Dermis microvascular lymphatic vessel endothelial cell (primary cell): ENCODE measurements at regions not wholly inside any gene's neighbourhood (a gene's known extent, or its start where the extent isn't known, plus 50 kb on each side); places are given as distances from the start of the nearest gene placed in this dataset.

Experiments
- DNase-seq, 2 donors: peaks; one replicate each; pipeline versions ENCODE4 v3.0.0 to v3.0.0-alpha.2; 2010; ENCODE audit warnings: low read depth in 2 of 2

DNA sequence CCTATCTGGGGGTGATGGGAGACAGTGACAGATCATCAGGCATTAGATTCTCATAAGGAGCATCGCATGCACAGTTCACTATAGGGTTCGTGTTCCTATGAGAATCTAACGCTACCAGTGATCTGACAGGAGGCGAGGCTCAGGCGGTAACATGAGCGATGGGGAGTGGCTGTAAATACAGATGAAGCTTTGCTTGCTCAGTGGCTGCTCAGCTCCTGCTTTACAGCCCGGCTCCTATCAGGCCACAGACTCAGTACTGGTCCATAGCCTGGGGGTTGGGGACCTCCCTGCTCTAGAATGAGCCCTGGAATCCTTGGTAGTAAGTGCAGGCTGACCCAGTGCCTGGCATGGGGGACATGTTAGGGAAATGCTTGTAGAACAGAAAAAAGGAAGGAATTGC lies 426.0 kb downstream of the TYW1 start:
- DNase-seq = no peak

GRCh38 chr7:67423065-67423464 lies 426.4 kb downstream of the TYW1 start:
- DNase-seq = no peak

- no peak for DNase-seq
These were observed 430.0 kb downstream of the TYW1 start for GRCh38 chr7:67426654-67427053.

DNA sequence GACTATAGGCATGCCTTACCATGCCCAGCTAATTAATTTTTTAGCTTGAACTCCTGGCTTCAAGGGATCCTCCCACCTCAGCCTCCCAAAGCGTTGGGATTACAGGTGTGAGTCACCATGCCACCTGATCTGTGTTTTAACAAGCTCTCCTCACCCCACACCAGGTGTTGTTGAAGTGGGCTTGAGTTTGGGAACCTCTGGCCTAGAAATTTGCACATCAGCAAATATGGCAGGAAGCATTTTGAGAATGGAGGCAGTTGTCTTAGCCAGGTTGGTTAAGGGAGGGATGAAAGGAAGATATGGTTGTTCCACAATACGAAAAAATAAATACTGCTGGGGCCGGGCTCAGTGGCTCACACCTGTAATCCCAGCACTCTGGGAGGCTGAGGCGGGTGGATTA lies 433.1 kb downstream of the TYW1 start:
- DNase-seq = no peak

DNA sequence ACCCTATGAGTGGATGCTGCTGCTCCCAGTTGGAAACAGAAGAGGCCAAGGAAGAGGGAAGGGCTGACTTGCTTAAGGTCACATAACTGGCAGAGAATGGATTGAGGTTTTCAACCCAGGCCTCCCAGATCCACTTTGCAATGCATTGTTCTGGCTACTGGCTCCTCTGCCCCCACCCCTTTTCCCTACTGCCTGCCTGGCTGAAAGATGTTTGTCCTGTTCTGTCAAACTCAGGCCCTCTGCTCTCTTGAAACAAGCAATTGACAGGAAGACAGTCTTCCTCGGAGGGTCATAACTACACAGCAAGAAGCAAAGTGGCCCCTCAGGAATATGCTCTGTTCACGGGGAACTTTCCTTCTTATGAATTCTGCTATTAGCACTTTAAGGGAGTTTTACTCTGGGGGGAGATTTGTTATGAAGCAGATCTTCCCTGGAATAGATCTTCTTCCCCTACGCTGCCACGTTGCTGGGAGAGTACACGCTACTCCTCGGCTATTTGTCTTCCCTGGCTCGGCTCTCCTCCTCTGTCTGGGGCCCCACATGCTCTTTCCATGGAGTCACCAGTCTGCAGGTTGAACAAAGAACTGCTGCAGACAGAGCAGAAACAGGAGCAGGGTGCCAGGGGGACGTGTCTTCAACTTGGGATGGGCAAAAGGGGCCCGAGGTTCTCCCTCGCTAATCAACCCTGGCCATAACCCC lies 436.1 kb downstream of the TYW1 start:
- DNase-seq = no peak

DNA sequence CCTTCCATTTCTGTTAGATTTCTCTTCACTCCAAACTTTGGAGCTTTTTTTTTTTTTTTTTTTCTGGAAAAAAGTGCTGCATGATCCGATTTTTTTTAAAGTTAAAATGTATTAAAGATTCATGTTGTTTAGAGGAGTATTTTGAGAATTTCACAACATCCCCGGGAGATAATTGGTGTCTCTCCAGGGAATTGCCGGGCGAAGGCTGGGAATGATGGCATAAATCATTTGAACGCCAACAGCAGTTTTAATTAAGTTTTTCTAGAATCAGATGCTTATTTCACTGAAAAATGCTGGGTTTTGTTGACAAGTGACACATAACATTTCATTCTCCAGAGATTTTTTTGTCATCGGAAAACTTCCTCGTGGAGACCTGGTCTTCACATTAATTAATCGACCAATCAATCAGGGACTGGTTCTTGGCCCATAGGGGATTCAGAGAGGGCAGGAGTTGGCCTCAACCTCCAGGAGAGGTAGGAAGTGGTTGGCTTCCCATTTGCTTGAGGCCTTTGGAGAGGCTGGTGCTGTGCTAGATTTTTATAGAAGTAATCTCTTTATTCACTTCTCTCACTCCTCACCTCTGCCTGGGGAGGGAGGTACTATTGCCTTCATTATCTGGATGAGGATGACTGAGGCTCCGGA lies 439.4 kb downstream of the TYW1 start:
- no peak for DNase-seq

DNA sequence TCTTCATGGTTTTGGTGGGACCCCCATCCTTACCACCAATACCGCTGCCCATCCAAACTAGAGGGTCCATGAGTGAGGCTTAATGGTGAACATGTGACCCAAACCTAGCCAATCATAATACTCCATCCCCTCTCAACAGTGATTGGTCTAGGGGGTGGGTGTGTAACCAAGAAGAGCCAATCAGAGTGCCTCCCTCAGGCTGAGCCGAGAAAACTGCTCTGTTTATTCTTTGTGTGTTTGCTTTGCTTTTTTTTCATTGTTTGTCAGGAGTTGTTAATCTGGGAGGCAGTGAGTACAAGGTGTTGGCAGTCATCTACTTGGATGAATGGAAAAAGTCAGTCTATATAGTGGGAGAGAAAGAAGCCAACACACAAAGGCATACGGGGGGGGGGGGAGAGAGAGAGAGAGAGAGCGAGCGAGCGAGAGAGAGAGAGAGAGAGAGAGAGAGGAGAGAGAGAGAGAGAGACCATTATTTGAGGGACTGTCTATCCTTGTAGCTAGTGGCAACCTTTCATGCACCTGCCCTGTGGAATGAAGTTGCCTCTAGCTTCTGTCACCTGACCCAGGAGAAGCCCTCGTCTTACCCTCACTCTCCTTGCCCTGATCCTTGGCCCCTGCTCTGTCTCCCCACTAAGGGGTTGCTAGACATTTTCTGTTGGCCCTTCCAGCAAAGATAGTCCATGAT lies 441.7 kb downstream of the TYW1 start:
- no peak for DNase-seq

DNA sequence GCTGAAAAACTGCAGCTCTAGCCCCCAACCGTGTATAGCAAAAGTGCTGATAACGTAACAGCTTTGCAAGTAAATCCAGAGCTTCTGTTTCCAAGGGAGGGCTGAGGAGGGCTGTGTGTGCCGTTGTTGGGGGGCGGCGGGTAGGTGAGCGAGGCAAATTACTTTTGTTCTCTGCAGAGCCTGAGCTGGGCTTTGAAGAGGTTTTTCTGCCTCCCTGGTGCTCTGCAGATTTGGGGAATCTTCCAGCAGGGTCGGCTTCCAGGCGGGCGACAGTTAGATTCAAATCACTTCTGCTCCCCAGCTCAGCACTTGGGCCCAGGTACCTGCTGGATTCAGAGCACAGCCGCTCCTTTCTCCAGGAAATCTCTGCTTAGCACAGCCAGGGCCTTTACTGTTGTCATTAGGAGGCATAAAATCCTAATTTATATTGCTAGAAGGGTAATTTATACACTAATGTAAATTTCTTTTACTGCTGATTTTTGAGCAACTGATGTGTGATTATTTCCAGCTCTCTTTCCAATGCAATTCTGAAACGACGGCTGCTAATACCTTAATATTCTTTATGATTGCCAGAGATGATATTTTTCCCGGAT lies 442.4 kb downstream of the TYW1 start:
- no peak for DNase-seq

- DNase-seq = no peak
These were observed 443.7 kb downstream of the TYW1 start for GRCh38 chr7:67440321-67440720.

DNA sequence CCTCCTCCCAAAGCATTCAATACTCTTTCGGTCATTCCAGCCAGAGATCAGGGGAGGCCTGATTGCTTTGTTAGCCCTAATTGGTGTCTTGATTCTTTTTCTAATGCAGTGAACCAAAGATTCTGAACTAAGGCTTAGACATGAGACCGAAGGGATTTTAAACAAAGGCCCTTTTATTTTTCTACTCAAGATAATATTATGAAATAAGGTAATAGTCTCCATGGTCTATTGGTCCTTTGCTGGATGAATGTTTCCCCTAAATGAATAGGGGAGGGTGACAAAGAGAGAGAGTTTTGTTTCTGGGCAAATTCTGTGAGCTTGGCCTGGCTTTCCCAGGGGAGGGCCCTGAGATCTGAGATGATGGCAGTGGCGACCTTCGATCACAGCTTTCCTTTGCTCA lies 449.1 kb downstream of the TYW1 start:
- DNase-seq = no peak

GRCh38 chr7:67447297-67447696 lies 450.7 kb downstream of the TYW1 start:
- DNase-seq = no peak

GRCh38 chr7:67448271-67448670 lies 451.6 kb downstream of the TYW1 start:
- no peak for DNase-seq

- no peak for DNase-seq
These were observed 453.5 kb downstream of the TYW1 start for GRCh38 chr7:67450171-67450570.

DNA sequence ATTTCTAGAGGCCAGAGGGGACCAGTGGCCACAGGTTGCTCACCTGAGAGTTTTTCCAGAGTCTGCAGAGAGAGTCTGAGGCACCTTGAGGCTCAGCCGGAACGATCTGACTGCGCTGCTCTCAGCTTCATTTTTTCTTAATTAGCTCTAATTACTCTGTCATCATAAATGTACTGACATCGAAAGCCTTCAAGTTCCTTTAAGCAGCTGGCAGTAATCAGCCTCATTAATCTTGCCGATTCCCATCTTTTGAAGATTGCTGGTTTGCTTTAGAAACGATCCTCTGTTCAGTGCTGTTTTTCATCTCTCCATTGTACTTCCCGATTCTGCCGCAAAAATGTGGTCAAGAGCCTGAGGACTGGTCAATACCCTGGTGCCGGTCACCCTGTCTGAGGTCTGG lies 454.7 kb downstream of the TYW1 start:
- no peak for DNase-seq

DNA sequence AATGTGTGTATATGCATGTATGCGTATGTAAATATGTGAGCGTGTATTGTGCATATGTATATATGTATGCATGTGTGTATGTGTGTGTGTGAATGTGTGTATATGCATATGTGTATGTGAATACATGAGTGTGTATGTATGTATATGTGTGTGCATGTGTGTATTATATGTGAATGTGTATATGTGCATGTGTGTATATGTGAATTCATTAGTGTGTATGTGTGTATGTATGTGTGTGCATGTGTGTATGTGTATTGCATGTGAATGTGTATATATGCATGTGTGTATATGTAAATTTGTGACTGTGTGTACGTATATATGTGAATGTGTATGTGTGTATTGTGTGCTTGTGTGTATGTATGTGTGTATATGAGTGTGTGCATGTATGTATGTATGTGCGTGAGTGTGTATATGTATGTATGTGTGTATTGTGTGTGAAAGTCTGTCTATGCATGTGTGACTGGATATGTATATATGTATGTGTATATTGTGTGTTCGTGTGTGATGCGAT lies 455.9 kb downstream of the TYW1 start:
- DNase-seq = no peak

DNA sequence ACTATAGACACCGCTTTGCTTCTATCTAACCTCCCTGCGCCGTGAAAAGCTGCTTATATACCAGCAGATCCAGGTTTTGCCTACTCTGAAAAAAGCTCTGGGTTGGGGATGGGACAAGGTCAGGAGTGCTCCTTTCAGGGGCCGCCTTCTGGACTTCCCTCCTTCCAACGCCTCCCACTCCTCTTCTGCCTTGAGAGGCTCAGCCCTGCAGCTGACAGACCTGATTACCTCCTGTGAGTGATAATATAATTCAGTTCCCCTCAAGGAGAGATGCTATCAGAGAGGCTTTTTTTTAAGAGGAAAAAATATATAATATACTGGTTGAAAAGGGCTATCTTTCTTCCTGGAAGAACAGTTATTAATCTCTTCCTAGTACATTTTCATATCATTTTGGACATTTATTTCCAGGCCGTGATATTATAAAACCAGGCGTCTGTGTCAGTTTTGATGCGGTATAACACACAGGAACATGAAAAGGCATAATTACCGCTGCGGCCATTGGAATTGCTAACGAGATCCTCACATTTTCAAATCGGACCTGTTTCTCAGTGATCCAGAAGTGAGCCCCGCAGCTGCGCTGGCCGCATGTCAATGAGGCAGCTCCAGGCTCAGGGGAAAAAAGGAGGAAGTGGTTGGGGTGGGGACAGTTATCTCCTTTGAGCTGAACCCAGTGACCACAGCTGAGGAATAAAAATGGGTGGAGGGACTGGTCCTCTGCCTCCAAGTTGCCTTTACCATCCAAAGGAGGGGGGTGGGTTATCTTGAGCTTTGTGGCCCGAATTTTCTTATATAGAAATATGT lies 457.1 kb downstream of the TYW1 start:
- DNase-seq = no peak

DNA sequence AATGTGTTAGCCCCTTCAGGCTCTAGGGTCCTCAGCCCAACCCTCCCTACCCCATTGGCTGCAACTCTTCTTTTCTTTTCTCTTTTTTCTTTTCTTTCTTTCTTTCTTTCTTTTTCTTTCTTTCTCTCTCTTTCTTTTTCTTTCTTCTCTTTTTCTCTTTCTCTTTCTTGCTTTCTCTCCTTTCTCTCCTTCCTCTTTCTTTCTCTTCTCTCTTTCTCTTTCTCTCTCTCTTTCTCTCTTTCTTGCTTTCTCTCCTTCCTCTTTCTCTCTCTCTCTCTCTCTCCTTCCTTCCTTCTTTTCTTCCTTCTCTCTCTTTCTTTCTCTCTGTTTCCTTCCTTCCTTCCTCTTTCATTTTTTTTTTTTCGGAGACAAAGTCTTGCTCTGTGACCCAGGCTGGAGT lies 458.9 kb downstream of the TYW1 start:
- no peak for DNase-seq

- no peak for DNase-seq
These were observed 466.2 kb downstream of the TYW1 start for GRCh38 chr7:67462781-67463191.

GRCh38 chr7:67463316-67463715 lies 466.7 kb downstream of the TYW1 start:
- no peak for DNase-seq

- DNase-seq = no peak
These were observed 467.4 kb downstream of the TYW1 start for GRCh38 chr7:67463983-67464382.

DNA sequence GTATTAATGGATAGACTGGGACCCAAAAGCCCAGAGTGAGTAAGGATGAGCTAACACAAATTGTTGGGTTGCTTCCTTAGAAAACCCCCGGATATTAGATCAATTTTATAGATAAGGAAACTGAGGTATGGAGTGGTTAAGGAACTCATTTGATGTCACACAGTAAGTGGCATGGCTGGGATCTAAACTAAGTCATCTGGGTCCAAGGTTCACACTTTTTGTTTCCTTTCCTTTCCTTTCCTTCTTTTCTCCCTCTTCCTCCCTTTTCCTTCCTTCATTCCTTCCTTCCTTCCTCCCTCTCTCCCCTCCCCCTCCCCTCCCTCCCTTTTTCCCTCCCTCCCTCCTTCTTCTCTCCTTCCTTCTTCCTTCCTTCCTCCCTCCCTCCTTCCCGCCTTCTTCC lies 469.5 kb downstream of the TYW1 start:
- no peak for DNase-seq
